Stimulated activated CD4-positive, alpha-beta T cell treated with anti-CD3 and anti-CD28 coated beads, Interleukin-2, amount 100 ng/mL, for 4 hours (primary cell): ENCODE measurements at regions not wholly inside any gene's neighbourhood (a gene's known extent, or its start where the extent isn't known, plus 50 kb on each side); places are given as distances from the start of the nearest gene placed in this dataset.
A peak's percentile ranks its signal among the peaks of the same experiment; 100 is the strongest.

Experiments
- DNase-seq: peaks from one replicate; pipeline ENCODE4 v3.0.0-alpha.2; 2020; ENCODE audit warnings: low read depth

- DNase-seq = no peak
These were observed 60.6 kb downstream of the ARL6IP4 start for GRCh38 chr12:123041042-123041531.

GRCh38 chr12:123040106-123040505, 59.6 kb downstream of the ARL6IP4 start:
- DNase-seq = no peak

- no peak for DNase-seq
These were observed 58.5 kb downstream of the ARL6IP4 start for GRCh38 chr12:123038966-123039365.

- no peak for DNase-seq
These were observed 58.0 kb downstream of the ARL6IP4 start for GRCh38 chr12:123038486-123038885.

- DNase-seq = no peak
These were observed 57.3 kb downstream of the ARL6IP4 start for GRCh38 chr12:123037791-123038190.

- no peak for DNase-seq
These were observed 56.2 kb downstream of the ARL6IP4 start for GRCh38 chr12:123036466-123037285.

- no peak for DNase-seq
These were observed 55.4 kb downstream of the ARL6IP4 start for GRCh38 chr12:123035841-123036240.

- peak; percentile 36 for DNase-seq
These were observed 54.4 kb downstream of the ARL6IP4 start for GRCh38 chr12:123034865-123035264.

- DNase-seq = no peak
These were observed 53.6 kb downstream of the ARL6IP4 start for GRCh38 chr12:123034022-123034541.

- no peak for DNase-seq
These were observed 53.0 kb downstream of the ARL6IP4 start for GRCh38 chr12:123033392-123034021.

GRCh38 chr12:123032736-123033391, 52.4 kb downstream of the ARL6IP4 start:
- no peak for DNase-seq
